A549 (cell line): ENCODE measurements at regions not wholly inside any gene's neighbourhood (a gene's known extent, or its start where the extent isn't known, plus 50 kb on each side); places are given as distances from the start of the nearest gene placed in this dataset.

Experiments
- CTCF ChIP-seq: fragments of >200 bp; sonication (Bioruptor Twin); formaldehyde crosslinking; IDR thresholded peaks from 3 replicates; pipeline ENCODE4 v1.5.1; 2016
- KDM5A ChIP-seq: fragments of 200-600 bp; sonication (generic); IDR thresholded peaks from 2 replicates; pipeline ENCODE4 v1.6.1; 2016; ENCODE audit warnings: antibody characterized with exemption, mild to moderate bottlenecking
- POLR2A ChIP-seq: IDR thresholded peaks from 2 replicates; pipeline ENCODE4 v1.6.1; 2012; ENCODE audit warnings: mild to moderate bottlenecking, low read length
- TP53 ChIP-seq: fragments of 250-450 bp; sonication (Bioruptor Pico); IDR thresholded peaks from 2 replicates; pipeline ENCODE4 v1.5.0; 2021; ENCODE audit warnings: mild to moderate bottlenecking, moderate library complexity

DNA sequence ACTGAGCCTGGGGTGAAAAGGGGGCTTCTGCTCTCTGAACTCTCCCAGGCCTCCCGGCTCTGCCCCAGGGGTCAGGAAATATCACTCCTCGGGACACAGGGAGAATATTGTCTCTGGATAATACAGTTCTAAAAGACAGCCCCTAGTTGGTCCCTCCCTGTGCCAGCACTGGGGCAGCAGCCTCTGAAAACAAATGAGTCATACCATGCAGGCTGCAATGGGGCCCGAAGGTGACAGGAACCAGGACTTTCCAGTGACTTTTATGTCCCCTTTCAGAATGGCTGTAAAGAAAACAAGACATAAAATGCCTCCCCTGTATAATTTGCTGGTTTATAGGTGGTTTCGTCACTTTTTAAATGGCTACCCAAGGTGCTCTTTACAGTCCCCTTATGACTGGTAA, 360.0 kb downstream of the NPHP4 start:
- no peak for TF ChIP-seq CTCF
- no peak for TF ChIP-seq POLR2A
- TF ChIP-seq TP53 (CRISPR knock-in tag) = no peak
- TF ChIP-seq KDM5A = no peak
